HK-2 (cell line): ENCODE measurements at regions not wholly inside any gene's neighbourhood (a gene's known extent, or its start where the extent isn't known, plus 50 kb on each side); places are given as distances from the start of the nearest gene placed in this dataset.
"Not testable (repeated sequence)": the region's sequence is repeated elsewhere in the genome, so short reads cannot be mapped to it uniquely, and the experiment has no call there.

Experiments used
- DNase-seq: peaks from one replicate; pipeline ENCODE4 v3.0.0-alpha.2; 2018; ENCODE audit not compliant: unreplicated experiment

- no peak for DNase-seq
These were observed 1301.5 kb upstream of the ATXN8OS start for GRCh38 chr13:68806125-68806524.

GRCh38 chr13:68784275-68784674 is 1323.4 kb upstream of the ATXN8OS start:
- no peak for DNase-seq

- DNase-seq, result no peak
These were observed 1348.0 kb upstream of the ATXN8OS start for GRCh38 chr13:68759617-68760016.

- no peak for DNase-seq
These were observed 1357.8 kb upstream of the ATXN8OS start for GRCh38 chr13:68749796-68750195.

GRCh38 chr13:68748038-68748437 is 1359.6 kb upstream of the ATXN8OS start:
- DNase-seq, result no peak

- no peak for DNase-seq
These were observed 1362.1 kb upstream of the ATXN8OS start for GRCh38 chr13:68745502-68745901.

GRCh38 chr13:68736961-68737360 is 1370.7 kb upstream of the ATXN8OS start:
- DNase-seq, result no peak

- no peak for DNase-seq
These were observed 1379.8 kb upstream of the ATXN8OS start for GRCh38 chr13:68727798-68728197.

- DNase-seq, result no peak
These were observed 1380.5 kb upstream of the ATXN8OS start for GRCh38 chr13:68727165-68727564.

GRCh38 chr13:68719815-68720214 is 1387.8 kb upstream of the ATXN8OS start:
- DNase-seq, result no peak

- DNase-seq, result no peak
These were observed 1392.0 kb upstream of the ATXN8OS start for GRCh38 chr13:68715651-68716050.

- DNase-seq, result no peak
These were observed 1393.3 kb upstream of the ATXN8OS start for GRCh38 chr13:68714292-68714691.

- DNase-seq, result no peak
These were observed 1394.2 kb upstream of the ATXN8OS start for GRCh38 chr13:68713394-68713793.

- DNase-seq, result no peak
These were observed 1399.2 kb upstream of the ATXN8OS start for GRCh38 chr13:68708336-68708908.

- DNase-seq, result not testable (repeated sequence)
These were observed 1401.6 kb upstream of the ATXN8OS start for GRCh38 chr13:68706044-68706443.

GRCh38 chr13:68697551-68697950 is 1410.1 kb upstream of the ATXN8OS start:
- DNase-seq, result no peak

GRCh38 chr13:68696907-68697306 is 1410.7 kb upstream of the ATXN8OS start:
- no peak for DNase-seq

GRCh38 chr13:68692049-68692448 is 1415.6 kb upstream of the ATXN8OS start:
- no peak for DNase-seq

- DNase-seq, result no peak
These were observed 1417.1 kb upstream of the ATXN8OS start for GRCh38 chr13:68690567-68690966.

- no peak for DNase-seq
These were observed 1431.0 kb upstream of the ATXN8OS start for GRCh38 chr13:68676513-68677115.

GRCh38 chr13:68675209-68675608 is 1432.4 kb upstream of the ATXN8OS start:
- DNase-seq, result no peak

- no peak for DNase-seq
These were observed 1437.7 kb upstream of the PCDH9 start for GRCh38 chr13:68667863-68668262.

- DNase-seq, result no peak
These were observed 1436.8 kb upstream of the PCDH9 start for GRCh38 chr13:68666774-68667397.

- DNase-seq, result no peak
These were observed 1415.7 kb upstream of the PCDH9 start for GRCh38 chr13:68645814-68646213.
